Liver (tissue), 3 donors: ENCODE measurements at regions not wholly inside any gene's neighbourhood (a gene's known extent, or its start where the extent isn't known, plus 50 kb on each side); places are given as distances from the start of the nearest gene placed in this dataset.

Source experiments
- GABPA ChIP-seq, 2 donors: IDR thresholded peaks in 1 of 2; conservative IDR thresholded peaks in 1 of 2; 2 replicates each; pipeline ENCODE4 v1.6.1; 2016; ENCODE audit warnings: antibody characterized with exemption in 2 of 2, mild to moderate bottlenecking in 1 of 2, moderate library complexity in 1 of 2
- HNF4G ChIP-seq: IDR thresholded peaks from 2 replicates; pipeline ENCODE4 v1.6.1; 2016; ENCODE audit warnings: antibody characterized with exemption
- JUND ChIP-seq, 2 donors: IDR thresholded peaks; 2 replicates each; pipeline ENCODE4 v1.6.1; 2016; ENCODE audit warnings: antibody characterized with exemption in 2 of 2
- RAD21 ChIP-seq, 2 donors: IDR thresholded peaks; 2 replicates each; pipeline ENCODE4 v1.6.1; 2016; ENCODE audit warnings: antibody characterized with exemption in 2 of 2, mild to moderate bottlenecking in 2 of 2
- YY1 ChIP-seq: IDR thresholded peaks from 2 replicates; pipeline ENCODE4 v1.6.1; 2016; ENCODE audit warnings: antibody characterized with exemption, mild to moderate bottlenecking
- TF ChIP-seq, protein P1 (sequence below): fragments of 150-350 bp; IDR thresholded peaks from 2 replicates; pipeline ENCODE4 v1.5.1; 2017; ENCODE audit warnings: improper control_type of control experiment, low read depth, low read length; ENCODE audit not compliant: missing input control
- donor health status: healthy.
- donor health status: healthy.

- TF ChIP-seq, protein P1, sequence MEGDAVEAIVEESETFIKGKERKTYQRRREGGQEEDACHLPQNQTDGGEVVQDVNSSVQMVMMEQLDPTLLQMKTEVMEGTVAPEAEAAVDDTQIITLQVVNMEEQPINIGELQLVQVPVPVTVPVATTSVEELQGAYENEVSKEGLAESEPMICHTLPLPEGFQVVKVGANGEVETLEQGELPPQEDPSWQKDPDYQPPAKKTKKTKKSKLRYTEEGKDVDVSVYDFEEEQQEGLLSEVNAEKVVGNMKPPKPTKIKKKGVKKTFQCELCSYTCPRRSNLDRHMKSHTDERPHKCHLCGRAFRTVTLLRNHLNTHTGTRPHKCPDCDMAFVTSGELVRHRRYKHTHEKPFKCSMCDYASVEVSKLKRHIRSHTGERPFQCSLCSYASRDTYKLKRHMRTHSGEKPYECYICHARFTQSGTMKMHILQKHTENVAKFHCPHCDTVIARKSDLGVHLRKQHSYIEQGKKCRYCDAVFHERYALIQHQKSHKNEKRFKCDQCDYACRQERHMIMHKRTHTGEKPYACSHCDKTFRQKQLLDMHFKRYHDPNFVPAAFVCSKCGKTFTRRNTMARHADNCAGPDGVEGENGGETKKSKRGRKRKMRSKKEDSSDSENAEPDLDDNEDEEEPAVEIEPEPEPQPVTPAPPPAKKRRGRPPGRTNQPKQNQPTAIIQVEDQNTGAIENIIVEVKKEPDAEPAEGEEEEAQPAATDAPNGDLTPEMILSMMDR, result no peak
- no peak for TF ChIP-seq RAD21 (IDR thresholded peaks at IDR 0.05)
- TF ChIP-seq GABPA (IDR thresholded peaks at IDR 0.05 in 1 of 2, conservative IDR thresholded peaks at IDR 0.05 in 1 of 2), result no peak
- no peak for TF ChIP-seq JUND (IDR thresholded peaks at IDR 0.05)
- TF ChIP-seq HNF4G, result no peak
- no peak for TF ChIP-seq YY1
Observed at GRCh38 chr1:61591351-61591750, 133.6 kb downstream of the TM2D1 start.
